ENCODE measurements at regions not wholly inside any gene's neighbourhood (a gene's known extent, or its start where the extent isn't known, plus 50 kb on each side); places are given as distances from the start of the nearest gene placed in this dataset.

DNA sequence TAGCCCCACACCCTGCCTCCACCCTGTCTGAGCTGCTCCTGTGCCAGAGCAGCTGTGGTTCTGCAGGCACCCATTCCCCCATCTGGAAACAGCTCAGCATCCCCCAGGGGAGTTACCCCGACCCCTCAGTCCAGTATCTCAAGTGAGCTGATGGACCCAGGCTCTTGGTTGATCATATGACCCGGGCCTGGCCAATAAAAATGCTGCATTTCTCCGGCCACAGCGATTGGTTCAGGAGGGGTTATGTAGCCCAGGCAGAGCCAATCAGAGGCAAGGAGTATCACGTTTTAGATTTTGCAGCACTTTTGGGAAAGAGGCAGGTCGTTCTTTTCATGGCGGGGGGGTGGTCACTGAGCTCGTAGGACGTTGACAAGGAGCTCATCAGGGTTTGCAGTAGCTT is 120.8 kb downstream of the TPRA1 start:
- no peak for DNase-seq
- H3K4me1 ChIP-seq (ENCODE audit: control extremely low read depth in 1 of 4, control insufficient read depth in 4 of 4, insufficient read depth in 4 of 4, low read length in 3 of 4) = no peaks in the 10 kb centered on the region
- H3K4me3 ChIP-seq (ENCODE audit: control insufficient read depth in 1 of 7, extremely low read depth in 1 of 7, insufficient read depth in 4 of 7, low read depth in 2 of 7, low read length in 6 of 7) = no peak overlapping the region
- peaks cover 0 to 13% (median 3%) of the 10 kb centered on the region in 5 experiments for H3K27me3 ChIP-seq (replicated peaks in 2 of 5; ENCODE audit: control insufficient read depth in 4 of 5, insufficient read depth in 5 of 5, low read length in 4 of 5)
- peaks cover 0 to 17% (median 6%) of the 10 kb centered on the region in 5 experiments for H3K9me3 ChIP-seq (ENCODE audit: control extremely low read depth in 1 of 5, control insufficient read depth in 4 of 5, insufficient read depth in 2 of 5, low read depth in 1 of 5, low read length in 4 of 5)
- H3K36me3 ChIP-seq (ENCODE audit: control insufficient read depth in 4 of 4, insufficient read depth in 4 of 4, low read length in 3 of 4) = no peaks in the 10 kb centered on the region
- 89% methylated on average over 9 of the region's 9 CpGs for WGBS (ENCODE audit: insufficient coverage)
- POLR2A ChIA-PET = no interaction called here
- CTCF ChIA-PET = interaction anchor here (1.7 kb wide), 1 partner anchor 78 kb away, joined by 4 read pairs; no protein-coding TSS in a partner anchor
- no peak overlapping the region for H3K27ac ChIP-seq (ENCODE audit: insufficient read depth in 1 of 2, low read depth in 1 of 2, low read length in 2 of 2, poor library complexity in 1 of 2, severe bottlenecking in 2 of 2)

GRCh38 chr3:127467391-127467790 is 123.1 kb downstream of the TPRA1 start:
- H3K36me3 ChIP-seq (ENCODE audit: control insufficient read depth in 4 of 4, insufficient read depth in 4 of 4, low read length in 3 of 4) = no peaks in the 10 kb centered on the region
- H3K4me3 ChIP-seq (ENCODE audit: control insufficient read depth in 1 of 7, extremely low read depth in 1 of 7, insufficient read depth in 4 of 7, low read depth in 2 of 7, low read length in 6 of 7) = no peak overlapping the region
- POLR2A ChIA-PET = no interaction called here
- peaks cover 0 to 17% (median 6%) of the 10 kb centered on the region in 5 experiments for H3K9me3 ChIP-seq (ENCODE audit: control extremely low read depth in 1 of 5, control insufficient read depth in 4 of 5, insufficient read depth in 2 of 5, low read depth in 1 of 5, low read length in 4 of 5)
- DNase-seq = no peak
- peaks cover 0 to 15% (median 3%) of the 10 kb centered on the region in 5 experiments for H3K27me3 ChIP-seq (replicated peaks in 2 of 5; ENCODE audit: control insufficient read depth in 4 of 5, insufficient read depth in 5 of 5, low read length in 4 of 5)
- WGBS (ENCODE audit: insufficient coverage) = 74% methylated on average over 5 of the region's 12 CpGs
- CTCF ChIA-PET = no interaction called here
- H3K27ac ChIP-seq (ENCODE audit: insufficient read depth in 1 of 2, low read depth in 1 of 2, low read length in 2 of 2, poor library complexity in 1 of 2, severe bottlenecking in 2 of 2) = no peak overlapping the region
- no peaks in the 10 kb centered on the region for H3K4me1 ChIP-seq (ENCODE audit: control extremely low read depth in 1 of 4, control insufficient read depth in 4 of 4, insufficient read depth in 4 of 4, low read length in 3 of 4)

DNA sequence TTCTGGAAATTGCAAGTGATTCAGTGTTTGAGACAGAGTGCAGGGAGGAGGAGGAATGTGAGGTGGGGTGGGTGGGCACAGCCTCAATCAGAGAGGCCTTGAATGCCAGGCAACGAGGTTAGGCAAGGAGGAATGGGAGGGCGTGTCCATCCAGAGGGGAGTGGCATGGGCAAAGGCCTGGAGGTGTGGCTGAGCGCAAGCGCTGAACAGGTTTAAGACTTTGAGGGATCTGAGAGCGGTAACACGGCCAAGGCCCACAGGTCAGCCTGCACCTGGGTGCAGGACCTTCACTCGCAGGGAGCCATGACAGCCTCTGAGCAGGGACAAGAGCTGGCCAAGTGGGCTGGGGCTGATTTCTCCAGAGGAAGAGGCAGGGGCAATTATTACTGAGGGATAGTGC is 125.9 kb downstream of the TPRA1 start:
- Histone ChIP-seq H3K27me3 (replicated peaks in 2 of 5; ENCODE audit: control insufficient read depth in 4 of 5, insufficient read depth in 5 of 5, low read length in 4 of 5) (peaks cover 0 to 25% (median 9%) of the 10 kb centered on the region in 5 experiments), H3K27ac (ENCODE audit: insufficient read depth in 1 of 2, low read depth in 1 of 2, low read length in 2 of 2, poor library complexity in 1 of 2, severe bottlenecking in 2 of 2) (no peak overlapping the region), H3K9me3 (ENCODE audit: control extremely low read depth in 1 of 5, control insufficient read depth in 4 of 5, insufficient read depth in 2 of 5, low read depth in 1 of 5, low read length in 4 of 5) (peaks cover 0 to 16% (median 6%) of the 10 kb centered on the region in 5 experiments), H3K4me3 (ENCODE audit: control insufficient read depth in 1 of 7, extremely low read depth in 1 of 7, insufficient read depth in 4 of 7, low read depth in 2 of 7, low read length in 6 of 7) (no peak overlapping the region), H3K36me3 (ENCODE audit: control insufficient read depth in 4 of 4, insufficient read depth in 4 of 4, low read length in 3 of 4) (no peaks in the 10 kb centered on the region), H3K4me1 (ENCODE audit: control extremely low read depth in 1 of 4, control insufficient read depth in 4 of 4, insufficient read depth in 4 of 4, low read length in 3 of 4) (no peaks in the 10 kb centered on the region)
- ChIA-PET CTCF (no interaction called here), POLR2A (no interaction called here)
- 92% methylated on average over 6 of the region's 7 CpGs for WGBS (ENCODE audit: insufficient coverage)
- no peak for DNase-seq

- peaks cover 0 to 43% (median 24%) of the 10 kb centered on the region in 5 experiments for H3K27me3 ChIP-seq (replicated peaks in 2 of 5; ENCODE audit: control insufficient read depth in 4 of 5, insufficient read depth in 5 of 5, low read length in 4 of 5)
- POLR2A ChIA-PET = no interaction called here
- no peaks in the 10 kb centered on the region for H3K9me3 ChIP-seq (ENCODE audit: control extremely low read depth in 1 of 5, control insufficient read depth in 4 of 5, insufficient read depth in 2 of 5, low read depth in 1 of 5, low read length in 4 of 5)
Observed at GRCh38 chr3:127462111-127462655, 128.3 kb downstream of the TPRA1 start.

GRCh38 chr3:127461286-127461910 is 129.1 kb downstream of the TPRA1 start:
- Histone ChIP-seq H3K27ac (ENCODE audit: insufficient read depth in 1 of 2, low read depth in 1 of 2, low read length in 2 of 2, poor library complexity in 1 of 2, severe bottlenecking in 2 of 2) (no peak overlapping the region), H3K4me1 (ENCODE audit: control extremely low read depth in 1 of 4, control insufficient read depth in 4 of 4, insufficient read depth in 4 of 4, low read length in 3 of 4) (peaks cover 0 to 7% (median 3%) of the 10 kb centered on the region in 4 experiments), H3K36me3 (ENCODE audit: control insufficient read depth in 4 of 4, insufficient read depth in 4 of 4, low read length in 3 of 4) (no peaks in the 10 kb centered on the region), H3K9me3 (ENCODE audit: control extremely low read depth in 1 of 5, control insufficient read depth in 4 of 5, insufficient read depth in 2 of 5, low read depth in 1 of 5, low read length in 4 of 5) (no peaks in the 10 kb centered on the region), H3K27me3 (replicated peaks in 2 of 5; ENCODE audit: control insufficient read depth in 4 of 5, insufficient read depth in 5 of 5, low read length in 4 of 5) (peaks cover 0 to 49% (median 24%) of the 10 kb centered on the region in 5 experiments), H3K4me3 (ENCODE audit: control insufficient read depth in 1 of 7, extremely low read depth in 1 of 7, insufficient read depth in 4 of 7, low read depth in 2 of 7, low read length in 6 of 7) (no peak overlapping the region)
- CTCF ChIA-PET = interaction anchor here (1.2 kb wide), 1 partner anchor 12 kb away, joined by 3 read pairs; no protein-coding TSS in a partner anchor
- WGBS (ENCODE audit: insufficient coverage) = 90% methylated on average over 8 of the region's 10 CpGs
- POLR2A ChIA-PET = no interaction called here
- DNase-seq = no peak

More at GRCh38 chr3:127462111-127462655, 128.3 kb downstream of the TPRA1 start:
- CTCF ChIA-PET = interaction anchor here (1.2 kb wide), 1 partner anchor 13 kb away, joined by 3 read pairs; no protein-coding TSS in a partner anchor
- no peak overlapping the region for H3K4me3 ChIP-seq (ENCODE audit: control insufficient read depth in 1 of 7, extremely low read depth in 1 of 7, insufficient read depth in 4 of 7, low read depth in 2 of 7, low read length in 6 of 7)
- 93% methylated on average over 7 of the region's 8 CpGs for WGBS (ENCODE audit: insufficient coverage)
- no peaks in the 10 kb centered on the region for H3K36me3 ChIP-seq (ENCODE audit: control insufficient read depth in 4 of 4, insufficient read depth in 4 of 4, low read length in 3 of 4)
- DNase-seq = no peak
- no peak overlapping the region for H3K27ac ChIP-seq (ENCODE audit: insufficient read depth in 1 of 2, low read depth in 1 of 2, low read length in 2 of 2, poor library complexity in 1 of 2, severe bottlenecking in 2 of 2)
- no peaks in the 10 kb centered on the region for H3K4me1 ChIP-seq (ENCODE audit: control extremely low read depth in 1 of 4, control insufficient read depth in 4 of 4, insufficient read depth in 4 of 4, low read length in 3 of 4)

- no peaks in the 10 kb centered on the region for H3K9me3 ChIP-seq (ENCODE audit: control extremely low read depth in 1 of 5, control insufficient read depth in 4 of 5, insufficient read depth in 2 of 5, low read depth in 1 of 5, low read length in 4 of 5)
- H3K36me3 ChIP-seq (ENCODE audit: control insufficient read depth in 4 of 4, insufficient read depth in 4 of 4, low read length in 3 of 4) = no peaks in the 10 kb centered on the region
- H3K27me3 ChIP-seq (replicated peaks in 2 of 5; ENCODE audit: control insufficient read depth in 4 of 5, insufficient read depth in 5 of 5, low read length in 4 of 5) = peaks cover 0 to 59% (median 27%) of the 10 kb centered on the region in 5 experiments
- POLR2A ChIA-PET = no interaction called here
- no peak for DNase-seq
- no peak overlapping the region for H3K4me3 ChIP-seq (ENCODE audit: control insufficient read depth in 1 of 7, extremely low read depth in 1 of 7, insufficient read depth in 4 of 7, low read depth in 2 of 7, low read length in 6 of 7)
- no peak overlapping the region for H3K27ac ChIP-seq (ENCODE audit: insufficient read depth in 1 of 2, low read depth in 1 of 2, low read length in 2 of 2, poor library complexity in 1 of 2, severe bottlenecking in 2 of 2)
- 64% methylated on average over 3 of the region's 3 CpGs for WGBS (ENCODE audit: insufficient coverage)
- H3K4me1 ChIP-seq (ENCODE audit: control extremely low read depth in 1 of 4, control insufficient read depth in 4 of 4, insufficient read depth in 4 of 4, low read length in 3 of 4) = peaks cover 0 to 15% (median 7%) of the 10 kb centered on the region in 4 experiments
- CTCF ChIA-PET = no interaction called here
Observed at GRCh38 chr3:127459891-127460290, 130.6 kb downstream of the TPRA1 start.

Measured in common myeloid progenitor, CD34-positive (primary cell).